Large intestine (tissue), 3 donors: ENCODE measurements at regions not wholly inside any gene's neighbourhood (a gene's known extent, or its start where the extent isn't known, plus 50 kb on each side); places are given as distances from the start of the nearest gene placed in this dataset.
"Not testable (repeated sequence)": the region's sequence is repeated elsewhere in the genome, so short reads cannot be mapped to it uniquely, and the experiment has no call there.

Source experiments
- DNase-seq, 2 donors: peaks; one replicate each; pipeline versions ENCODE4 v3.0.0 to v3.0.0-alpha.2; 2013
- H3K27ac ChIP-seq: one replicate; pipeline ENCODE4 v1.5.1; 2013; ENCODE audit warnings: low read length
- H3K27me3 ChIP-seq: 2 replicates; pipeline ENCODE4 v1.6.1; 2013; ENCODE audit warnings: low read length; ENCODE audit not compliant: control insufficient read depth, insufficient read depth
- H3K36me3 ChIP-seq: 2 replicates; pipeline ENCODE4 v1.6.1; 2013; ENCODE audit warnings: low read length; ENCODE audit not compliant: control insufficient read depth, insufficient read depth
- H3K4me1 ChIP-seq: one replicate; pipeline ENCODE4 v1.6.1; 2013; ENCODE audit warnings: low read length; ENCODE audit not compliant: control insufficient read depth, insufficient read depth
- H3K4me3 ChIP-seq: one replicate; pipeline ENCODE4 v1.5.1; 2013; ENCODE audit warnings: low read length
- H3K9me3 ChIP-seq: one replicate; pipeline ENCODE4 v1.6.1; 2013; ENCODE audit warnings: mild to moderate bottlenecking, low read depth, low read length, moderate library complexity; ENCODE audit not compliant: control insufficient read depth
- WGBS: methylation state at CpG from one replicate; pipeline ENCODE4 v1.1.5; 2013; ENCODE audit warnings: low lambda C conversion rate; ENCODE audit not compliant: insufficient coverage; 5-methylcytosine and 5-hydroxymethylcytosine counted together

GRCh38 chr3:78496501-78496900 lies 1271.3 kb downstream of the ROBO1 start:
- Histone ChIP-seq H3K36me3 (no peaks in the 10 kb centered on the region), H3K27me3 (no peaks in the 10 kb centered on the region), H3K9me3 (no peaks in the 10 kb centered on the region), H3K27ac (no peak overlapping the region), H3K4me3 (no peak overlapping the region), H3K4me1 (no peaks in the 10 kb centered on the region)
- no peak for DNase-seq
- no CpG with 5 or more reads among the region's 5 CpGs for WGBS

DNA sequence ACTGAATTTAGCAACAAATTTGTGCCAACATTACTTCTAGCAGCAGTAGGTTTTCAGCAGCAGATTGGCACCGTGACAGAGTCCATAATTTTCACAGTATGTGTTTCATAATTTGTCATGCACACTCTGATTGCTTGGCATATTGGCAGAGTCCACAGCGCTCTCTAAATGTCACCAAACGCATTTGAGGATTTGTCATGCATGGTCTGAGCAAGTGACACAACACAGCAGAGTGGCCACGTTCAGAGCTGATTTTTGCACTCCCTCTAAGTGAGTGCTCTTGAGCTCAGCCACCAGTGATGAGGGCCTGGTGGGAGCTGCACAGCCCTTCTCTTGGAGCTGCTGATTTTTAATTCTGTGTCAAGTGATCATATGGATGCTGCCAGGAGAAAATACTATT lies 1270.8 kb downstream of the ROBO1 start:
- Histone ChIP-seq H3K4me3 (no peak overlapping the region), H3K27ac (no peak overlapping the region), H3K9me3 (no peaks in the 10 kb centered on the region), H3K4me1 (no peaks in the 10 kb centered on the region), H3K36me3 (no peaks in the 10 kb centered on the region), H3K27me3 (no peaks in the 10 kb centered on the region)
- WGBS, result no CpG with 5 or more reads among the region's 4 CpGs
- no peak for DNase-seq

- Histone ChIP-seq H3K36me3 (no peaks in the 10 kb centered on the region), H3K27ac (no peak overlapping the region), H3K4me1 (no peaks in the 10 kb centered on the region), H3K27me3 (no peaks in the 10 kb centered on the region), H3K9me3 (no peaks in the 10 kb centered on the region), H3K4me3 (no peak overlapping the region)
- DNase-seq, result no peak
- no CpG with 5 or more reads among the region's 2 CpGs for WGBS
Observed at GRCh38 chr3:78497767-78498166, 1270.0 kb downstream of the ROBO1 start.

DNA sequence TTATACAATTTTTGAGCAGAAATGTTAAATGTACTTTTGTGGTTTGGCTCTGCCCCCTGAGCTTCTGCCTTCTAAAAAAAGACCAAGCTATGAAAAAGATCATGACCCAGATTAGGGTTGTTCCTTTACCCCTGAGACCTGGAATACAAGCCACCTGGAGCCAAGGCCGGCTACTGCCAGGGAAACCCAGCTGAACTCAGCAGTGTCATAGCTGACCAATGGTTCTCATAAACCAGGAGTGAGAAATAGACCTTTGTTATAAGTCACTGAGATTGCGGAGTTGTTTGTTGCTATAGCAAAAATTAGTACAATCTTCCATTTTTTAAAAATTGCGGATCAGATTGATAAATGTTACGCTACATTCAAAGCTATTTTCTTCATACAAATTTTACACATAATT lies 1261.7 kb downstream of the ROBO1 start:
- Histone ChIP-seq H3K9me3 (no peaks in the 10 kb centered on the region), H3K27me3 (no peaks in the 10 kb centered on the region), H3K4me3 (no peak overlapping the region), H3K27ac (no peak overlapping the region), H3K4me1 (no peaks in the 10 kb centered on the region), H3K36me3 (no peaks in the 10 kb centered on the region)
- WGBS, result no CpG with 5 or more reads among the region's 4 CpGs
- no peak for DNase-seq

GRCh38 chr3:78506581-78507195 lies 1261.1 kb downstream of the ROBO1 start:
- WGBS, result 25% methylated on average over 1 of the region's 2 CpGs
- Histone ChIP-seq H3K4me1 (no peaks in the 10 kb centered on the region), H3K36me3 (no peaks in the 10 kb centered on the region), H3K27ac (no peak overlapping the region), H3K4me3 (no peak overlapping the region), H3K9me3 (no peaks in the 10 kb centered on the region), H3K27me3 (no peaks in the 10 kb centered on the region)
- DNase-seq, result no peak

DNA sequence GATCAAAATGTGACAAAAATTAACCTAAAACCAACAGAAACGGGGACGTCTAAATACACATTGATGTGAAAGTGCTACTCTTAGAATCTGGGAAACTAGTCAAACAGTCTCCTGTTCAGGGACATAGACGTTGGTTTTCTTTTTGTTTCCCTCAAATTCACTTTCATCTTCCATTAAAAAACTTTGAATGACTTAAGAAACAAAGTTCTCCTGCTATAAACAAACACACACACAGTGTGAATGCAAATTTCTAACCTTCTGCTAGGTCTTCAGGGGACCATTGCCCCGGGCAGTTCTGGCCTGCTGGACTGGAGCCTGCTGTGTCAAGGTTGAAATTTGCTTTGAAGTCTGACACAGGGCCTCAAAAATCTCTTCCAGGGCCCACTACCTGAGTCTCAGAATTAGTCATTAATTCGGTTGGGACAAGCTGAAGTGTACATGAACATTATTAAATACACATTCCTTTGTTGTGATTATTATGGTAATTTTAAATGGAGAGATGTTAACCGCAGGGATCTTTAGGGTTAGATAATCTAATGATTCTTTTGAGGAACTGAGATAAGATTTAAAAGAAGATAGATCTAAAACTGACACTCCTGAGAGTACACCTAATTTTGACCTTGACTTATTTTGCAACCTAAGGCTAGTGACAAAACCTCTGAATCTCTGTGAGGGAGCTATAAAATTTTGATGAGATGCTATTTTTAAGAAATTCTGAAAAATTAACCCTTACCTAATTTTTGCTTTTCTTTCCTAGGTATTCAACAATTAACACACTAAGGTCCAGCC lies 1260.4 kb downstream of the ROBO1 start:
- Histone ChIP-seq H3K27ac (no peak overlapping the region), H3K4me1 (no peaks in the 10 kb centered on the region), H3K4me3 (no peak overlapping the region), H3K36me3 (no peaks in the 10 kb centered on the region), H3K9me3 (no peaks in the 10 kb centered on the region), H3K27me3 (no peaks in the 10 kb centered on the region)
- WGBS, result 13% methylated on average over 3 of the region's 6 CpGs
- no peak for DNase-seq

DNA sequence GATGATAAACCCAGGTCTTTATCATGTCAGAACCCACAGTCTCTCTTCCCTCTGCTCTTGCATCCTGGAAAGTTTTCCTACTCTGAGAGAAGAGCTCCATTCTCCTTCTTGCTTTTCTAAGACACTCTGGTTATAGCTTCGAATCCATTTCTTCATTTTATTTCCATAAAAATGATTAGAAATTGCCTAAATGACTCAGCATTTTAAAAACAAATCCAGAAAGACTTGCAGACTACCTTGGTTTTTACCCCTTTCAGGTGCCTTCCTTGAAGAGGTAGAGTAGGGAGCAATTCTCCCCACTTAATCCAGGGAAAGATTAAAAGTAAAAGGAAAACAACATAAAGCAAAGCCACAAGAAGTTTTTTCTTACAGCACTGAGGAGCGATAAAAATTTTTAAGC lies 1256.0 kb downstream of the ROBO1 start:
- H3K4me3 ChIP-seq, result no peak overlapping the region
- 93% methylated on average over 2 of the region's 2 CpGs for WGBS
- no peaks in the 10 kb centered on the region for H3K4me1 ChIP-seq
- H3K9me3 ChIP-seq, result no peaks in the 10 kb centered on the region
- H3K27ac ChIP-seq, result no peak overlapping the region
- no peaks in the 10 kb centered on the region for H3K27me3 ChIP-seq
- DNase-seq, result no peak
- no peaks in the 10 kb centered on the region for H3K36me3 ChIP-seq

- not testable (repeated sequence) for H3K27me3 ChIP-seq, DNase-seq, H3K36me3 ChIP-seq, H3K27ac ChIP-seq, H3K4me3 ChIP-seq, H3K4me1 ChIP-seq, H3K9me3 ChIP-seq
- WGBS, result 100% methylated on average over 1 of the region's 4 CpGs
Observed at GRCh38 chr3:78512786-78513185, 1255.0 kb downstream of the ROBO1 start.

DNA sequence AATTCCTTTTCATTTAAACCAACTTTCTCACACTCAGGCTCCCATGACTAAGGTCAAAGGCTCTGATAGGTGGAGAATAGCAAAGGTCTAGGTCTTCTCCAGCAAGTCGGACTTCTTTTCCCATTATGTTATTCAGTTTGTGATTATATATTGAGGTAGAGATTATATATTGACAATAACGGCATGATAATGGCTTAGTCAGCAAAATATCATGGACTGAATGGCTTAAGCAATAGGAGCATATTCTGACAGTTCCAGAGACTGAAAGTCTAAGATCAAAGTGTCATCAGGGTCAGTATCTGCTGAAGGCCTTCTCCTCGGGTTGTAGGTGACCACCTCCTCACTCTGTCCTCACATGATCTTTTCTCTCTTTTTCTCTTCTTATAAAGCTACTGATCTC lies 1251.4 kb downstream of the ROBO1 start:
- DNase-seq, result no peak
- WGBS, result no CpG with 5 or more reads among the region's 3 CpGs
- H3K4me3 ChIP-seq, result no peak overlapping the region

DNA sequence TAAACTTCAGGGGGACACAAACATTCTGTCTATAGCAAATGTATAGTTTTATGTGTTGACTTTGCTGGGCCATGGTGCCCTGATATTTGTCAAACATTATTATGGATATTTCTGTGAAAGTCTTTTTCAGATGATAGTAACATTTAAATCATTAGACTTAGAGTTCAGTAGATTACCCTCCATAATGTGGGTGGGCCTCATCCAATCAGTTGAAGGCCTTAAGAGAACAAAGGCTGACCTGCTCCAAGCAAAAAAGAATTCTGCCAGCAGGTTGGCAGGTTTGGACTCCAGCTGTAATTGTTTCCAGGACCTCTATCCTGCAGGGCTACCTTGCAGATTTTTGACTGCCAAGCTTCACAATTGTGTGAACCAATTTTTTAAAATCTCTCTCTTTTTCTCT lies 1250.9 kb downstream of the ROBO1 start:
- Histone ChIP-seq H3K36me3 (no peaks in the 10 kb centered on the region), H3K9me3 (no peaks in the 10 kb centered on the region), H3K4me1 (no peaks in the 10 kb centered on the region), H3K27ac (no peak overlapping the region), H3K27me3 (no peaks in the 10 kb centered on the region), H3K4me3 (no peak overlapping the region)
- no peak for DNase-seq

More for the DNA sequence above, 1251.4 kb downstream of the ROBO1 start:
- no peak overlapping the region for H3K27ac ChIP-seq
- H3K9me3 ChIP-seq, result no peaks in the 10 kb centered on the region
- H3K4me1 ChIP-seq, result no peaks in the 10 kb centered on the region
- H3K36me3 ChIP-seq, result no peaks in the 10 kb centered on the region
- H3K27me3 ChIP-seq, result no peaks in the 10 kb centered on the region

GRCh38 chr3:78517965-78518364 lies 1249.8 kb downstream of the ROBO1 start:
- H3K4me3 ChIP-seq, result no peak overlapping the region
- no peak for DNase-seq
- no peaks in the 10 kb centered on the region for H3K9me3 ChIP-seq
- no peaks in the 10 kb centered on the region for H3K36me3 ChIP-seq
- no peaks in the 10 kb centered on the region for H3K4me1 ChIP-seq
- WGBS, result no CpG with 5 or more reads among the region's 1 CpG
- H3K27me3 ChIP-seq, result no peaks in the 10 kb centered on the region
- no peak overlapping the region for H3K27ac ChIP-seq
